Osteocyte (in vitro differentiated cells): ENCODE measurements at regions not wholly inside any gene's neighbourhood (a gene's known extent, or its start where the extent isn't known, plus 50 kb on each side); places are given as distances from the start of the nearest gene placed in this dataset.

Source experiments
- DNase-seq: peaks from one replicate; pipeline ENCODE4 v3.0.0; 2021; ENCODE audit warnings: mixed read lengths; ENCODE audit not compliant: unreplicated experiment; ENCODE audit errors: extremely low spot score
- H3K27ac Mint-ChIP-seq: one replicate; pipeline ENCODE4 v1.8.0; 2021; ENCODE audit warnings: mild to moderate bottlenecking, mixed read lengths; ENCODE audit not compliant: unreplicated experiment
- H3K27me3 Mint-ChIP-seq: one replicate; pipeline ENCODE4 v1.8.0; 2021; ENCODE audit warnings: mixed read lengths; ENCODE audit not compliant: unreplicated experiment
- H3K36me3 Mint-ChIP-seq: one replicate; pipeline ENCODE4 v1.8.0; 2021; ENCODE audit warnings: mixed read lengths; ENCODE audit not compliant: unreplicated experiment
- H3K4me1 Mint-ChIP-seq: one replicate; pipeline ENCODE4 v1.8.0; 2021; ENCODE audit warnings: mixed read lengths; ENCODE audit not compliant: unreplicated experiment
- H3K4me3 Mint-ChIP-seq: one replicate; pipeline ENCODE4 v1.8.0; 2021; ENCODE audit warnings: mild to moderate bottlenecking, moderate library complexity, mixed read lengths; ENCODE audit not compliant: unreplicated experiment
- H3K9me3 Mint-ChIP-seq: one replicate; pipeline ENCODE4 v1.8.0; 2021; ENCODE audit warnings: mixed read lengths; ENCODE audit not compliant: unreplicated experiment
- CTCF ChIP-seq: fragments of 200-600 bp; sonication (generic); IDR thresholded peaks from 2 replicates; pipeline ENCODE4 v1.5.0; 2021; ENCODE audit warnings: antibody characterized with exemption, mild to moderate bottlenecking, moderate library complexity

GRCh38 chr13:80508031-80508430 is 167.1 kb upstream of the SPRY2 start:
- DNase-seq: no peak
- Mint-ChIP-seq H3K27ac (no peak overlapping the region), H3K9me3 (peaks cover 24% of the 10 kb centered on the region), H3K36me3 (peaks cover 8% of the 10 kb centered on the region), H3K27me3 (no peaks in the 10 kb centered on the region), H3K4me3 (no peak overlapping the region), H3K4me1 (peaks cover 14% of the 10 kb centered on the region)
- TF ChIP-seq CTCF: no peak

GRCh38 chr13:80504453-80504852 is 163.5 kb upstream of the SPRY2 start:
- no peaks in the 10 kb centered on the region for H3K27me3 Mint-ChIP-seq
- H3K4me3 Mint-ChIP-seq: peak overlapping the region; percentile 10
- H3K36me3 Mint-ChIP-seq: peaks cover 8% of the 10 kb centered on the region
- H3K27ac Mint-ChIP-seq: no peak overlapping the region
- H3K4me1 Mint-ChIP-seq: peaks cover 18% of the 10 kb centered on the region
- DNase-seq: no peak
- H3K9me3 Mint-ChIP-seq: peaks cover 24% of the 10 kb centered on the region
- TF ChIP-seq CTCF: no peak

- peaks cover 24% of the 10 kb centered on the region for H3K9me3 Mint-ChIP-seq
- H3K27me3 Mint-ChIP-seq: no peaks in the 10 kb centered on the region
- DNase-seq: no peak
- TF ChIP-seq CTCF: no peak
- peaks cover 22% of the 10 kb centered on the region for H3K4me1 Mint-ChIP-seq
- peaks cover 8% of the 10 kb centered on the region for H3K36me3 Mint-ChIP-seq
- no peak overlapping the region for H3K27ac Mint-ChIP-seq
- no peak overlapping the region for H3K4me3 Mint-ChIP-seq
Measured at GRCh38 chr13:80502359-80502758, 161.4 kb upstream of the SPRY2 start.

- no peak overlapping the region for H3K27ac Mint-ChIP-seq
- peaks cover 18% of the 10 kb centered on the region for H3K9me3 Mint-ChIP-seq
Measured at GRCh38 chr13:80501556-80501955, 160.6 kb upstream of the SPRY2 start.

More at GRCh38 chr13:80501556-80501955, 160.6 kb upstream of the SPRY2 start:
- Mint-ChIP-seq H3K4me3 (no peak overlapping the region), H3K27me3 (no peaks in the 10 kb centered on the region), H3K36me3 (peaks cover 8% of the 10 kb centered on the region), H3K4me1 (peaks cover 22% of the 10 kb centered on the region)
- no peak for TF ChIP-seq CTCF
- no peak for DNase-seq
